ENCODE measurements at regions not wholly inside any gene's neighbourhood (a gene's known extent, or its start where the extent isn't known, plus 50 kb on each side); places are given as distances from the start of the nearest gene placed in this dataset.

DNA sequence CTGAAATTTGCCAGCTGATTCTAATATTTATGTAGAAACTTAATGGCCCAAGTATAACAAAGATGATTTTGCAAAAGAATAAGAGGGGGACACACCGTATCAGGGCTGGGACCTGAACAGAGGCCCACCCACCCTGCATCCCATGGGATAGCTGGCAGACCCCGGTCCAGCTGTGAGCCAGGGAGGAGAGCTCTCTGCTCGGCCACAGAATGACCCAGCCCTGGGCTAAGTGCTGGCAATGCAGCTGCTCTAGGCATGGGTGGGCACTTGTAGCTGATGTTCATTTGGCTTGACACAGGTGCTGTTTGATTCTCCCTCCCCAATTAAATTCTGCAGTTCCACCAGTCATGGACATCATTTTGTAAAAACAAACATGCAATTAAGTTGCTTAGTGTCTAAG is 522.8 kb upstream of the RAB6C start:
- TF ChIP-seq EMX1 (CRISPR knock-in tag; IDR thresholded peaks at IDR 0.05): no peak
- no peak for TF ChIP-seq USF2 (CRISPR knock-in tag; IDR thresholded peaks at IDR 0.05)
- TF ChIP-seq MXD4 (CRISPR knock-in tag; IDR thresholded peaks at IDR 0.05; ENCODE audit: borderline replicate concordance): no peak
- TF ChIP-seq ZBTB21 (CRISPR knock-in tag; IDR thresholded peaks at IDR 0.05; ENCODE audit: borderline replicate concordance): no peak
- no peak for TF ChIP-seq FOXJ3 (CRISPR knock-in tag; IDR thresholded peaks at IDR 0.05; ENCODE audit: borderline replicate concordance)
- no peak for TF ChIP-seq E2F4 (CRISPR knock-in tag; IDR thresholded peaks at IDR 0.05; ENCODE audit: borderline replicate concordance, low read depth)
- no peak for TF ChIP-seq RELA (CRISPR knock-in tag; IDR thresholded peaks at IDR 0.05; ENCODE audit: borderline replicate concordance)
- TF ChIP-seq, protein P1, sequence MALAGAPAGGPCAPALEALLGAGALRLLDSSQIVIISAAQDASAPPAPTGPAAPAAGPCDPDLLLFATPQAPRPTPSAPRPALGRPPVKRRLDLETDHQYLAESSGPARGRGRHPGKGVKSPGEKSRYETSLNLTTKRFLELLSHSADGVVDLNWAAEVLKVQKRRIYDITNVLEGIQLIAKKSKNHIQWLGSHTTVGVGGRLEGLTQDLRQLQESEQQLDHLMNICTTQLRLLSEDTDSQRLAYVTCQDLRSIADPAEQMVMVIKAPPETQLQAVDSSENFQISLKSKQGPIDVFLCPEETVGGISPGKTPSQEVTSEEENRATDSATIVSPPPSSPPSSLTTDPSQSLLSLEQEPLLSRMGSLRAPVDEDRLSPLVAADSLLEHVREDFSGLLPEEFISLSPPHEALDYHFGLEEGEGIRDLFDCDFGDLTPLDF (CRISPR knock-in tag; IDR thresholded peaks at IDR 0.05): no peak
- TF ChIP-seq SMAD4 (CRISPR knock-in tag; IDR thresholded peaks at IDR 0.05): no peak
- TF ChIP-seq ZMAT4 (CRISPR knock-in tag; IDR thresholded peaks at IDR 0.05): no peak
- no peak for TF ChIP-seq AR (CRISPR knock-in tag; IDR thresholded peaks at IDR 0.05)
- no peak for TF ChIP-seq CTCF (IDR thresholded peaks at IDR 0.05)
- no peak for TF ChIP-seq CBFB (CRISPR knock-in tag; IDR thresholded peaks at IDR 0.05; ENCODE audit: low read depth)
- TF ChIP-seq SP1 (CRISPR knock-in tag; conservative IDR thresholded peaks at IDR 0.05): no peak
- no peak for TF ChIP-seq TEAD4 (CRISPR knock-in tag; IDR thresholded peaks at IDR 0.05)
- no peak for TF ChIP-seq ATF1 (CRISPR knock-in tag; IDR thresholded peaks at IDR 0.05)
- TF ChIP-seq CDX4 (CRISPR knock-in tag; IDR thresholded peaks at IDR 0.05; ENCODE audit: borderline replicate concordance): no peak
- TF ChIP-seq, protein P2, sequence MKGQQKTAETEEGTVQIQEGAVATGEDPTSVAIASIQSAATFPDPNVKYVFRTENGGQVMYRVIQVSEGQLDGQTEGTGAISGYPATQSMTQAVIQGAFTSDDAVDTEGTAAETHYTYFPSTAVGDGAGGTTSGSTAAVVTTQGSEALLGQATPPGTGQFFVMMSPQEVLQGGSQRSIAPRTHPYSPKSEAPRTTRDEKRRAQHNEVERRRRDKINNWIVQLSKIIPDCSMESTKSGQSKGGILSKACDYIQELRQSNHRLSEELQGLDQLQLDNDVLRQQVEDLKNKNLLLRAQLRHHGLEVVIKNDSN (CRISPR knock-in tag; IDR thresholded peaks at IDR 0.05): no peak
- Mint-ChIP-seq H3K4me3 (no peak overlapping the region), H3K36me3 (no peaks in the 10 kb centered on the region), H3K27ac (no peak overlapping the region), H3K4me1 (no peaks in the 10 kb centered on the region), H3K9me3 (no peaks in the 10 kb centered on the region), H3K27me3 (ENCODE audit: low read depth) (no peaks in the 10 kb centered on the region; the same call in 1 of the 2 replicates)
- ChIA-PET POLR2A (no interaction called here), CTCF (no interaction called here)
- ATAC-seq: no peak
- DNase-seq (ENCODE audit: low spot score): no peak
